Heart right ventricle (tissue), 16 donors: ENCODE measurements at regions not wholly inside any gene's neighbourhood (a gene's known extent, or its start where the extent isn't known, plus 50 kb on each side); places are given as distances from the start of the nearest gene placed in this dataset.

Source experiments
- ATAC-seq, 8 donors: fragments of 200-7000 bp; cut with Tn5 transposase; one replicate each; pipeline ENCODE4 v1.9.1; 2020; ENCODE audit warnings: mild to moderate bottlenecking in 8 of 8, moderate library complexity in 8 of 8, moderate number of reproducible peaks in 1 of 8
- DNase-seq, 2 donors: peaks; one replicate each; pipeline ENCODE4 v3.0.0-alpha.2; 2020
- H3K27ac ChIP-seq, 10 donors: fragments of 200-600 bp; sonication (generic) in 2 of 10; one replicate each; pipeline versions ENCODE4 v1.5.0 to v1.8.0; 2020 to 2022; ENCODE audit warnings: mild to moderate bottlenecking in 3 of 10
- H3K27me3 ChIP-seq, 7 donors: fragments of 200-600 bp; one replicate each; pipeline ENCODE4 v1.8.0; 2021 to 2022; ENCODE audit warnings: mild to moderate bottlenecking in 2 of 7
- H3K36me3 ChIP-seq, 9 donors: fragments of 200-600 bp; sonication (generic) in 1 of 9; one replicate each; pipeline versions ENCODE4 v1.5.0 to v1.8.0; 2020 to 2022; ENCODE audit warnings: mild to moderate bottlenecking in 2 of 9
- H3K4me1 ChIP-seq, 9 donors: fragments of 200-600 bp; sonication (generic) in 1 of 9; one replicate each; pipeline versions ENCODE4 v1.5.0 to v1.8.0; 2020 to 2022; ENCODE audit warnings: mild to moderate bottlenecking in 4 of 9
- H3K4me3 ChIP-seq, 10 donors: fragments of 200-600 bp; sonication (generic) in 2 of 10; one replicate each; pipeline versions ENCODE4 v1.5.0 to v1.8.0; 2020 to 2022; ENCODE audit warnings: mild to moderate bottlenecking in 7 of 10, moderate library complexity in 2 of 10
- H3K9me3 ChIP-seq, 11 donors: fragments of 200-600 bp in 10 of 11; sonication (generic) in 2 of 11; one replicate each; pipeline versions ENCODE4 v1.5.0 to v1.8.0; 2013 to 2022; ENCODE audit warnings: mild to moderate bottlenecking in 2 of 11, control low read depth in 1 of 11, moderate library complexity in 1 of 11
- CTCF ChIP-seq, 9 donors: fragments of 200-600 bp; sonication (generic) in 2 of 9; IDR thresholded peaks; one replicate each; pipeline versions ENCODE4 v1.5.0 to v1.8.0; 2021 to 2022; ENCODE audit warnings: antibody characterized with exemption in 9 of 9, mild to moderate bottlenecking in 5 of 9, moderate library complexity in 1 of 9
- WGBS, 2 donors: extraction: QIAGEN DNeasy Blood & Tissue Kit; methylation state at CpG; one replicate each; pipeline ENCODE4 v1.1.7; 2013; ENCODE audit warnings: inconsistent platforms in 1 of 2; 5-methylcytosine and 5-hydroxymethylcytosine counted together
- intact Hi-C, 10 donors: fragments of 100-400 bp; cut with DNase I; formaldehyde crosslinking; loops; one replicate each; pipeline versions ENCODE4 v1.11.1 to v1.14.2; 2022
- donor health status: Arrhythmogenic right ventricular cardiomyopathy.
- donor health status: ischemic (EF 13 %, LVEDD 7.1; RV severe dilation, severe dysfunction).
- donor health status: healthy with polysubstance abuse.
- donor health status: DM: no; HTN: yes; CAD: no.
- donor health status: DM: no; HTN: no; CAD: no.
- donor health status: ischemic (EF 25% LVEDD 6.9; RV normal size, moderate dysfunction).
- donor health status: ischemic (EF 25% LVEDD 5.7; RV mildly dilated, moderate dysfunction).
- donor health status: healthy.
- donor health status: DM: yes; HTN: yes; CAD: no.
- donor health status: Ischemic cardiomyopathy.
- donor health status: ischemic (EF 35%, LVEDD 5.7; RV mildly dilated, moderate dysfunction).
- donor health status: nonischemic (EF 11% LVEDD 7.7; RV severe dilation, severe dysfunction).
- donor health status: DM: yes; HTN: yes; CAD: no.
- donor health status: PGD.
- donor health status: ischemic (EF 29% LVEDD 5.4; RV normal size, mild dysfunction).
- donor health status: nonischemic (EF 23%, LVEDD 6.1; RV moderate dilation, normal function).

- ATAC-seq (no peak), DNase-seq (no peak)
- H3K4me1 ChIP-seq: no peaks in the 10 kb centered on the region
- no peaks in the 10 kb centered on the region for H3K27me3 ChIP-seq
- H3K4me3 ChIP-seq: no peak overlapping the region
- 71 to 73% methylated on average over 2 of the region's 2 CpGs for WGBS, 2 donors
- intact Hi-C loops: no loop called here
- H3K27ac ChIP-seq: no peak overlapping the region
- no peaks in the 10 kb centered on the region for H3K36me3 ChIP-seq
- no peak for TF ChIP-seq CTCF (IDR thresholded peaks at IDR 0.05)
- no peaks in the 10 kb centered on the region for H3K9me3 ChIP-seq
Observed at GRCh38 chr15:36126194-36126593, 453.2 kb upstream of the CDIN1 start.

- WGBS, 2 donors: 71 to 75% methylated on average over 3 of the region's 3 CpGs
- no peak for ATAC-seq
- intact Hi-C loops: no loop called here
Observed at GRCh38 chr15:36130641-36131310, 448.6 kb upstream of the CDIN1 start.

GRCh38 chr15:36133742-36134141, 445.7 kb upstream of the CDIN1 start:
- Histone ChIP-seq H3K4me1 (no peaks in the 10 kb centered on the region), H3K27ac (no peak overlapping the region), H3K27me3 (no peaks in the 10 kb centered on the region), H3K4me3 (no peak overlapping the region), H3K9me3 (peaks cover 0 to 6% (median 0%) of the 10 kb centered on the region in 11 donors), H3K36me3 (no peaks in the 10 kb centered on the region)
- no peak for TF ChIP-seq CTCF (IDR thresholded peaks at IDR 0.05)
- WGBS, 2 donors: 45 to 61% methylated on average over 2 of the region's 2 CpGs
- intact Hi-C loops: no loop called here
- DNase-seq (no peak), ATAC-seq (no peak)

More at GRCh38 chr15:36130641-36131310, 448.6 kb upstream of the CDIN1 start:
- Histone ChIP-seq H3K9me3 (no peaks in the 10 kb centered on the region), H3K36me3 (no peaks in the 10 kb centered on the region), H3K27me3 (no peaks in the 10 kb centered on the region), H3K4me1 (no peaks in the 10 kb centered on the region), H3K4me3 (no peak overlapping the region), H3K27ac (no peak overlapping the region)
- TF ChIP-seq CTCF (IDR thresholded peaks at IDR 0.05): no peak
- no peak for DNase-seq

GRCh38 chr15:36136049-36136448, 443.4 kb upstream of the CDIN1 start:
- H3K9me3 ChIP-seq: peaks cover 0 to 15% (median 6%) of the 10 kb centered on the region in 11 donors
- no peak for ATAC-seq
- no peak overlapping the region for H3K27ac ChIP-seq
- no peaks in the 10 kb centered on the region for H3K4me1 ChIP-seq
- no peaks in the 10 kb centered on the region for H3K36me3 ChIP-seq
- 79 to 83% methylated on average over 2 of the region's 2 CpGs for WGBS, 2 donors
- H3K27me3 ChIP-seq: no peaks in the 10 kb centered on the region
- no peak overlapping the region for H3K4me3 ChIP-seq
- no peak for TF ChIP-seq CTCF (IDR thresholded peaks at IDR 0.05)
- intact Hi-C loops: no loop called here
- no peak for DNase-seq
